ENCODE measurements at regions not wholly inside any gene's neighbourhood (a gene's known extent, or its start where the extent isn't known, plus 50 kb on each side); places are given as distances from the start of the nearest gene placed in this dataset.

- no peak for DNase-seq (ENCODE audit: low spot score)
Measured at GRCh38 chr12:13764748-13765147, 216.7 kb downstream of the GRIN2B start.

- DNase-seq (ENCODE audit: low spot score), result no peak
Measured at GRCh38 chr12:13749389-13749788, 232.0 kb downstream of the GRIN2B start.

- no peak for DNase-seq (ENCODE audit: low spot score)
Measured at GRCh38 chr12:13745111-13745860, 236.1 kb downstream of the GRIN2B start.

GRCh38 chr12:13744561-13744960 lies 236.8 kb downstream of the GRIN2B start:
- DNase-seq (ENCODE audit: low spot score), result no peak

GRCh38 chr12:13740149-13740545 lies 241.3 kb downstream of the GRIN2B start:
- DNase-seq (ENCODE audit: low spot score), result no peak

GRCh38 chr12:13735734-13736133 lies 245.7 kb downstream of the GRIN2B start:
- DNase-seq (ENCODE audit: low spot score), result no peak

GRCh38 chr12:13734584-13735152 lies 246.7 kb downstream of the GRIN2B start:
- no peak for DNase-seq (ENCODE audit: low spot score)

- no peak for DNase-seq (ENCODE audit: low spot score)
Measured at GRCh38 chr12:13727707-13728195, 253.7 kb downstream of the GRIN2B start.

- DNase-seq (ENCODE audit: low spot score), result no peak
Measured at GRCh38 chr12:13725049-13725448, 256.4 kb downstream of the GRIN2B start.

- DNase-seq (ENCODE audit: low spot score), result no peak
Measured at GRCh38 chr12:13724136-13724535, 257.3 kb downstream of the GRIN2B start.

- DNase-seq (ENCODE audit: low spot score), result no peak
Measured at GRCh38 chr12:13719986-13720385, 261.4 kb downstream of the GRIN2B start.

- no peak for DNase-seq (ENCODE audit: low spot score)
Measured at GRCh38 chr12:13718271-13718670, 263.1 kb downstream of the GRIN2B start.

- DNase-seq (ENCODE audit: low spot score), result no peak
Measured at GRCh38 chr12:13716119-13716518, 265.3 kb downstream of the GRIN2B start.

- DNase-seq (ENCODE audit: low spot score), result no peak
Measured at GRCh38 chr12:13713556-13714410, 267.6 kb downstream of the GRIN2B start.

GRCh38 chr12:13707829-13708228 lies 273.6 kb downstream of the GRIN2B start:
- DNase-seq (ENCODE audit: low spot score), result no peak

- DNase-seq (ENCODE audit: low spot score), result no peak
Measured at GRCh38 chr12:13702381-13702780, 279.0 kb downstream of the GRIN2B start.

- no peak for DNase-seq (ENCODE audit: low spot score)
Measured at GRCh38 chr12:13701502-13701901, 279.9 kb downstream of the GRIN2B start.

- no peak for DNase-seq (ENCODE audit: low spot score)
Measured at GRCh38 chr12:13697973-13698372, 283.4 kb downstream of the GRIN2B start.

GRCh38 chr12:13695781-13696180 lies 285.6 kb downstream of the GRIN2B start:
- no peak for DNase-seq (ENCODE audit: low spot score)

GRCh38 chr12:13692332-13692731 lies 289.1 kb downstream of the GRIN2B start:
- no peak for DNase-seq (ENCODE audit: low spot score)

- no peak for DNase-seq (ENCODE audit: low spot score)
Measured at GRCh38 chr12:13691598-13691997, 289.8 kb downstream of the GRIN2B start.

- no peak for DNase-seq (ENCODE audit: low spot score)
Measured at GRCh38 chr12:13687633-13688032, 293.8 kb downstream of the GRIN2B start.

- DNase-seq (ENCODE audit: low spot score), result no peak
Measured at GRCh38 chr12:13686260-13686659, 295.1 kb downstream of the GRIN2B start.

All from HuH-7 (cell line).